ENCODE measurements at regions not wholly inside any gene's neighbourhood (a gene's known extent, or its start where the extent isn't known, plus 50 kb on each side); places are given as distances from the start of the nearest gene placed in this dataset.
A peak's percentile ranks its signal among the peaks of the same experiment; 100 is the strongest.

DNA sequence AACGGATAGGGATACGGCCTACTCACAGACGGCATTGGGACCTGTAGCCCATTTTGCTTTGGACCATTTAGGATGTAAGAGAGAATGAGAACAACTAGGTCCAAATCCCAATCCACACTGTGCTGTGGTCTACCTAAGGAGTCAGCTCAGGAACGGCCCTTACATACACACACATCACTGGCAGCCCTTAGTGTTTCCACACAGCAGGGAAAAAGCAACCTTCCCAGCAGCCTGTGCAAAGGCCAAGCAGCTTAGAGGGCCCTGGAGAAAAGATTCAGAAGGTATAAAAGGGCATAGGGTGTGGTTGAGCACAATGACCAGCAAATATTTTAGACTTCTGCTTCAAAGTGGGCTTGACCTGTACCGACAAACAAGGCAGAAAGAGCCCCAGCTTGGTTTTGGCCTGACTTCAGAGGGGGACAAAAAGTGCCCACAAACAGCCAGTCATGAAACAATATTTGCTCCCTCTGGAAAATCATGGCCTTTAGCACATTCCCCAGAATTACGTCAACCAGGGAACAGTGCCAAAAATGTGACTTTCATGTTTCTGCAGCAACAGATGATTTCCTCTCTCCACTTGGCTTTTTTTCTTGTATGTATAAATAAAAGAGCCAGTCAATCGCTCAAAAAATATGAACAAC lies 359.5 kb upstream of the FGF16 start (continued):
- TF ChIP-seq ATF4 (CRISPR knock-in tag; IDR thresholded peaks at IDR 0.05) (0 out of 4 replicates have a peak, but pooled peaks of 1 of the 2 experiments have one; percentile 27), ZBTB42 (CRISPR knock-in tag; IDR thresholded peaks at IDR 0.05) (no peak), TMF1 (CRISPR knock-in tag; IDR thresholded peaks at IDR 0.05; ENCODE audit: low read depth) (no peak), ZNF839 (CRISPR knock-in tag; IDR thresholded peaks at IDR 0.05; ENCODE audit: borderline replicate concordance) (no peak), CEBPG (CRISPR knock-in tag; IDR thresholded peaks at IDR 0.05) (peak; percentile 27; the same call in 1 of the 2 replicates), ZBTB14 (CRISPR knock-in tag; IDR thresholded peaks at IDR 0.05) (no peak), IRF2 (CRISPR knock-in tag; IDR thresholded peaks at IDR 0.05) (no peak), ZNF274 (CRISPR knock-in tag; IDR thresholded peaks at IDR 0.05) (no peak), ADNP (CRISPR knock-in tag; IDR thresholded peaks at IDR 0.05) (no peak), ZNF264 (CRISPR knock-in tag; IDR thresholded peaks at IDR 0.05) (no peak), ERF (CRISPR knock-in tag; IDR thresholded peaks at IDR 0.05) (no peak), MYPOP (CRISPR knock-in tag; IDR thresholded peaks at IDR 0.05) (no peak), BCLAF1 (IDR thresholded peaks at IDR 0.05) (no peak), ISX (CRISPR knock-in tag; conservative IDR thresholded peaks at IDR 0.05) (no peak), SIN3A (IDR thresholded peaks at IDR 0.05; ENCODE audit: borderline replicate concordance, low read depth, low read length) (no peak), NCOA2 (CRISPR knock-in tag; IDR thresholded peaks at IDR 0.05) (peak; percentile 73), TP53 (CRISPR knock-in tag; conservative IDR thresholded peaks at IDR 0.05) (no peak), CREM (IDR thresholded peaks at IDR 0.05) (peak; percentile 48; the same call in 1 of the 2 replicates), CREM (CRISPR knock-in tag; IDR thresholded peaks at IDR 0.05) (no peak), ZNF615 (CRISPR knock-in tag; IDR thresholded peaks at IDR 0.05; ENCODE audit: borderline replicate concordance) (no peak), SMYD3 (CRISPR knock-in tag; IDR thresholded peaks at IDR 0.05) (no peak), TCF7 (IDR thresholded peaks at IDR 0.05; ENCODE audit: low read depth) (peak; percentile 83), TBP (CRISPR knock-in tag; IDR thresholded peaks at IDR 0.05) (no peak)
- TF ChIP-seq, protein P1, sequence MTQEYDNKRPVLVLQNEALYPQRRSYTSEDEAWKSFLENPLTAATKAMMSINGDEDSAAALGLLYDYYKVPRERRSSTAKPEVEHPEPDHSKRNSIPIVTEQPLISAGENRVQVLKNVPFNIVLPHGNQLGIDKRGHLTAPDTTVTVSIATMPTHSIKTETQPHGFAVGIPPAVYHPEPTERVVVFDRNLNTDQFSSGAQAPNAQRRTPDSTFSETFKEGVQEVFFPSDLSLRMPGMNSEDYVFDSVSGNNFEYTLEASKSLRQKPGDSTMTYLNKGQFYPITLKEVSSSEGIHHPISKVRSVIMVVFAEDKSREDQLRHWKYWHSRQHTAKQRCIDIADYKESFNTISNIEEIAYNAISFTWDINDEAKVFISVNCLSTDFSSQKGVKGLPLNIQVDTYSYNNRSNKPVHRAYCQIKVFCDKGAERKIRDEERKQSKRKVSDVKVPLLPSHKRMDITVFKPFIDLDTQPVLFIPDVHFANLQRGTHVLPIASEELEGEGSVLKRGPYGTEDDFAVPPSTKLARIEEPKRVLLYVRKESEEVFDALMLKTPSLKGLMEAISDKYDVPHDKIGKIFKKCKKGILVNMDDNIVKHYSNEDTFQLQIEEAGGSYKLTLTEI (CRISPR knock-in tag; conservative IDR thresholded peaks at IDR 0.05), result no peak
